Liver (tissue), 8 donors: ENCODE measurements at regions not wholly inside any gene's neighbourhood (a gene's known extent, or its start where the extent isn't known, plus 50 kb on each side); places are given as distances from the start of the nearest gene placed in this dataset.

Source experiments
- DNase-seq: peaks from one replicate; pipeline ENCODE4 v3.0.0-alpha.2; 2017; ENCODE audit warnings: low spot score
- H3K27ac ChIP-seq, 2 donors: one replicate each; pipeline ENCODE4 v1.7.0; 2013; ENCODE audit warnings: inconsistent platforms in 2 of 2, low read length in 2 of 2, control low read depth in 1 of 2, low read depth in 1 of 2, mild to moderate bottlenecking in 1 of 2
- H3K27me3 ChIP-seq, 4 donors: one replicate each; pipeline versions ENCODE4 v1.6.1 to v1.7.0; 2013; ENCODE audit warnings: low read length in 3 of 4, inconsistent platforms in 1 of 4, mild to moderate bottlenecking in 1 of 4, moderate library complexity in 1 of 4; ENCODE audit not compliant: control insufficient read depth in 4 of 4, insufficient read depth in 4 of 4
- H3K36me3 ChIP-seq, 4 donors: one replicate each; pipeline versions ENCODE4 v1.6.1 to v1.7.0; 2013; ENCODE audit warnings: low read length in 3 of 4, mild to moderate bottlenecking in 3 of 4, low read depth in 1 of 4, moderate library complexity in 1 of 4; ENCODE audit not compliant: control insufficient read depth in 4 of 4, insufficient read depth in 3 of 4
- H3K4me1 ChIP-seq, 4 donors: one replicate each; pipeline versions ENCODE4 v1.6.1 to v1.7.0; 2013; ENCODE audit warnings: low read length in 3 of 4, mild to moderate bottlenecking in 3 of 4, moderate library complexity in 1 of 4; ENCODE audit not compliant: control insufficient read depth in 4 of 4, insufficient read depth in 4 of 4
- H3K4me3 ChIP-seq, 3 donors: one replicate each; pipeline versions ENCODE4 v1.6.1 to v1.7.0; 2013; ENCODE audit warnings: low read length in 3 of 3, control low read depth in 1 of 3, low read depth in 1 of 3, mild to moderate bottlenecking in 1 of 3
- H3K9ac ChIP-seq, 2 donors: one replicate each; pipeline ENCODE4 v1.7.0; 2013; ENCODE audit warnings: low read length in 2 of 2, mild to moderate bottlenecking in 2 of 2, moderate library complexity in 2 of 2, control low read depth in 1 of 2, low read depth in 1 of 2
- H3K9me3 ChIP-seq, 4 donors: one replicate each; pipeline versions ENCODE4 v1.6.1 to v1.7.0; 2013; ENCODE audit warnings: low read length in 3 of 4; ENCODE audit not compliant: control insufficient read depth in 4 of 4
- CTCF ChIP-seq: fragments of 150-350 bp; IDR thresholded peaks from 2 replicates; pipeline ENCODE4 v1.5.1; 2017; ENCODE audit warnings: improper control_type of control experiment, low read depth, low read length; ENCODE audit not compliant: missing input control
- FOXA1 ChIP-seq: IDR thresholded peaks from 2 replicates; pipeline ENCODE4 v1.6.1; 2016; ENCODE audit warnings: antibody characterized with exemption
- FOXA2 ChIP-seq: IDR thresholded peaks from 2 replicates; pipeline ENCODE4 v1.6.1; 2016; ENCODE audit warnings: antibody characterized with exemption
- GABPA ChIP-seq, 2 donors: IDR thresholded peaks in 1 of 2; conservative IDR thresholded peaks in 1 of 2; 2 replicates each; pipeline ENCODE4 v1.6.1; 2016; ENCODE audit warnings: antibody characterized with exemption in 2 of 2, mild to moderate bottlenecking in 1 of 2, moderate library complexity in 1 of 2
- HNF4A ChIP-seq, 2 donors: conservative IDR thresholded peaks; 2 replicates each; pipeline ENCODE4 v1.6.1; 2016; ENCODE audit warnings: antibody characterized with exemption in 2 of 2, mild to moderate bottlenecking in 2 of 2
- MAX ChIP-seq: IDR thresholded peaks from 2 replicates; pipeline ENCODE4 v1.6.1; 2016; ENCODE audit warnings: antibody characterized with exemption
- NR2F2 ChIP-seq: IDR thresholded peaks from 2 replicates; pipeline ENCODE4 v1.6.1; 2016; ENCODE audit warnings: antibody characterized with exemption
- REST ChIP-seq: IDR thresholded peaks from 2 replicates; pipeline ENCODE4 v1.6.1; 2016; ENCODE audit warnings: antibody characterized with exemption, mild to moderate bottlenecking
- RXRA ChIP-seq, 2 donors: IDR thresholded peaks; 2 replicates each; pipeline ENCODE4 v1.6.1; 2017 to 2018; ENCODE audit warnings: antibody characterized with exemption in 2 of 2, mild to moderate bottlenecking in 1 of 2
- SP1 ChIP-seq: IDR thresholded peaks from 2 replicates; pipeline ENCODE4 v1.6.1; 2018; ENCODE audit warnings: antibody characterized with exemption, mild to moderate bottlenecking
- TAF1 ChIP-seq: conservative IDR thresholded peaks from 2 replicates; pipeline ENCODE4 v1.6.1; 2016; ENCODE audit warnings: antibody characterized with exemption, mild to moderate bottlenecking
- YY1 ChIP-seq: IDR thresholded peaks from 2 replicates; pipeline ENCODE4 v1.6.1; 2016; ENCODE audit warnings: antibody characterized with exemption, mild to moderate bottlenecking
- ZBTB33 ChIP-seq: IDR thresholded peaks from 2 replicates; pipeline ENCODE4 v1.6.1; 2016; ENCODE audit warnings: antibody characterized with exemption
- WGBS: extraction: QIAGEN DNeasy Blood & Tissue Kit; methylation state at CpG from one replicate; pipeline ENCODE4 v1.1.7; 2013; 5-methylcytosine and 5-hydroxymethylcytosine counted together
- donor health status: healthy.
- donor health status: healthy.
- donor health status: healthy.
- donor health status: healthy.
- donor health status: healthy.

DNA sequence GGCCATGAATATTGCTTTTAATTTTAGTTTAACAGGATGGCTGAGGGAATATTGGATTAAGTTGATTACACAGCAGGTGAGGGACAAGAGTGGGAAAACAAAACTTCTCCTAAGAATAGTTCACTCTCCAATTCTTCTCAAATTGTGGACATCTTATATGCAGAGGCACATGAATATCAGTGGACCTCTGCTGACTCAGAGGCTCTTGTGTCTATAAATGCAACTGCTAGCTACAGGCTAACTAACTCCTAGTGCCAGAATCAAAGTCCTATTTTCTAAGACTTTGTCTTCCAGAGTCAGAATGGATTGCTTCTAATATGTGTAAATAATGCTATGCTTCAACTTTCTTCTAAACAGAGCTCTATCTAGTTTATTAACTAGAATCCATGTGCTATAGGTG lies 175.8 kb downstream of the IL15 start:
- TF ChIP-seq ZBTB33 (no peak), MAX (no peak)
- Histone ChIP-seq H3K9me3 (no peaks in the 10 kb centered on the region), H3K27me3 (no peaks in the 10 kb centered on the region), H3K36me3 (no peaks in the 10 kb centered on the region), H3K27ac (no peak overlapping the region), H3K4me3 (no peak overlapping the region), H3K4me1 (no peaks in the 10 kb centered on the region), H3K9ac (no peak overlapping the region)
- DNase-seq, result no peak

DNA sequence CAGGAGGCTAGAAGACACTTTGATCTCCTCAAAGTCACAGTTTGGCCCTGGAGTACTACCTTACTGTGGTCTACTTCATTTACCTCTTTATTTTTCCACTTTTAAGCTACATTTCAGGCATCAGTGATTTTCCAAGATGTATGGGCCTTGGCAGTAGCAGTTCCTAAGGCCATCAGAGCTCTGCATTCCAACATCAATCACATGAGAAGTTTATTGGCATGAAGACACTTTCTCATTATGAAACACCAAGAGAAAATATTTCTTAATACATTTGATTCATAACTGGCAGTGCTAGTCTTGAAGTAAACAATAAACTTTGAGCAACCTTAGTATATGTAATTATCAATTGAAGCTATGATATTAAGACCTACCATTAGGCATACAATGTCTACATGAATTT lies 178.1 kb downstream of the IL15 start:
- H3K9ac ChIP-seq, result no peak overlapping the region
- H3K27ac ChIP-seq, result no peak overlapping the region

GRCh38 chr4:141815646-141816045 lies 179.3 kb downstream of the IL15 start:
- no peaks in the 10 kb centered on the region for H3K9me3 ChIP-seq
- no peak overlapping the region for H3K4me3 ChIP-seq
- no peaks in the 10 kb centered on the region for H3K4me1 ChIP-seq
- no peaks in the 10 kb centered on the region for H3K27me3 ChIP-seq
- DNase-seq, result no peak
- no peak overlapping the region for H3K9ac ChIP-seq
- H3K27ac ChIP-seq, result no peak overlapping the region
- no peaks in the 10 kb centered on the region for H3K36me3 ChIP-seq
- WGBS, result 88% methylated on average over 3 of the region's 3 CpGs
- no peak for TF ChIP-seq CTCF
- no peak for TF ChIP-seq GABPA (IDR thresholded peaks at IDR 0.05 in 1 of 2, conservative IDR thresholded peaks at IDR 0.05 in 1 of 2)
- TF ChIP-seq SP1, result no peak
- no peak for TF ChIP-seq TAF1
- no peak for TF ChIP-seq FOXA2
- TF ChIP-seq REST, result no peak
- TF ChIP-seq YY1, result no peak
- TF ChIP-seq HNF4A (conservative IDR thresholded peaks at IDR 0.05), result no peak
- no peak for TF ChIP-seq FOXA1
- no peak for TF ChIP-seq MAX

More for the DNA sequence above, 178.1 kb downstream of the IL15 start:
- Histone ChIP-seq H3K4me3 (no peak overlapping the region), H3K4me1 (no peaks in the 10 kb centered on the region), H3K9me3 (no peaks in the 10 kb centered on the region), H3K36me3 (no peaks in the 10 kb centered on the region), H3K27me3 (no peaks in the 10 kb centered on the region)
- DNase-seq, result no peak
- TF ChIP-seq RXRA (IDR thresholded peaks at IDR 0.05) (no peak), REST (no peak), NR2F2 (no peak), FOXA1 (no peak)
